ENCODE measurements at regions not wholly inside any gene's neighbourhood (a gene's known extent, or its start where the extent isn't known, plus 50 kb on each side); places are given as distances from the start of the nearest gene placed in this dataset.

GRCh38 chr3:13224967-13225366 is 151.7 kb upstream of the IQSEC1 start:
- DNase-seq: no peak

DNA sequence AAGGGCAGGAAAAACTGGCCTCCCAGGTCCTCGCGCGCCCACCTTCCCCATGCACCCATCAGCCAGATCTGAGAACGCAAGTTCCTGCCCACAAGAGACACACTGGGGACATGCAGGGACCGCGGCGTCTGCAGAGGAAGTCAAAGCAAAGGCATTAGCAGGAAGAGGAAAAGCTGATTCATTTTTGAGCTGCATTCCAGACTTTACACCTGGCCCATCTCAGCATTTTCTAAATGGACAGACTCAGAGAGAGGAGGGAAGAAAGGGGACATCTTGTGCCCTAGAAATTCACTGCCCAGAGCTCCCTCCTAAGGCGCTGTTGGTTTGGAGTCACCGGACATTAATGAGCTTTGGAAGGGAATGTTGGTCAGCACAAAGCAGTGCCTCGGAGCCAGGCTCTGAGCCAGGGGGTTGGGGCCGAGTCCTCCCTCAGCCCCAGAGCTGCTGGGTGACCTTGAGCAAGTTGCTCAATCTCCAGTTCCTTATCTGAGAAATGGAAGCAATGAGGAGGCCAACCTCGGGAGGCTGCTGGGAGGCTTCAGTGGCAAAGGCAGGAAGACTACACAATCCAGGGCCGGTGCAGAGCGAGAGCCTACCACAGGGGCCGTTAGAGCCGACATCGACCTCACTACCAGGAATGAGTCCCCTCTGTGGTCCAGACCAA is 150.5 kb upstream of the IQSEC1 start:
- no peak for DNase-seq

GRCh38 chr3:13222891-13223573 is 149.8 kb upstream of the IQSEC1 start:
- no peak for DNase-seq

DNA sequence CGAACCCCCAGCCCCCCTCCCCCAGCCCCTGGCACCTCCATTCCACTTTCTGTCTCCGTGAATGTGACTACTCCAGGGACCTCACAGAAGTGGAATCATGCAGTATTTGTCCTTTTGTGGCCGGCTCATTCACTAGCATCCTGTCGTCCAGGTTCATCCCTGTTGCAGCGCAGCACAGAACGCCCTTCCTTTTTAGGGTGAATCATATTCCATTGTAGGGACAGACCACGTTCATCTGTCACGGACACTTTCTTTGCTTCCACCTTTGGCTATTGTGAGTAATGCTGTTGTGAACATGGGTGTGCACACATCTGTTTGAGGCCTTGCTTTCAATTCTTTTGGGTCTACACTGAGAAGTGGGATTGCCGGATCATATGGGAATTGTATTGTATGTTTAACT is 148.9 kb upstream of the IQSEC1 start:
- DNase-seq: no peak

DNA sequence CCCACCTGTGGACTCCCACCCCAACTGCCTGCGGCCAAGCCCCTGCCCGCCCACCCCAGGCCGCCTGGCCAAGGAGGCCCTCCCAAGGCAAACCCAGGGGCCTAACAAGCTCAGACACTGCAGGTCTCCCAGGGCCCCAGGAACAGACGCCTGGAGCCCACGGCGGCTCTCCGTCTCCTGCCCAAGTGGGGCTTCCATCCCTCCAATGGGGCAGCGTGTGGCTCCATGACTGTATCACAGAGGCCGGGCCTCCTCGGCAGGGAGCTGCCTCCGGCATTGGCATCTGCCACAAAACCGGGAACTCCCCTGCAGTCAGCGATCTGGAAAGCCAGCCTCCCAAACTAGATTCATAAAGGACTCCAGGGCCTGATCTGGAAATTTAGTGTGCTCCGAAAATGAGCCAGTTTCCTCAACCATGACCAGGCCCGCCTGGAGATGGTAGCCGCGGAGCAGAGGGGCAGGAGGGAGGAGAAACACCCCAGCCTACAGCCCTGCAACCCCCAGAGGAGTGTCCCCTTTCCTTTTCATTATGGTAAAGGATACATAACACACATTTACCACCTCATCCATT is 148.3 kb upstream of the IQSEC1 start:
- no peak for DNase-seq

- DNase-seq: no peak
Measured at GRCh38 chr3:13220991-13221390, 147.8 kb upstream of the IQSEC1 start.

GRCh38 chr3:13219902-13220296 is 146.7 kb upstream of the IQSEC1 start:
- DNase-seq: no peak

DNA sequence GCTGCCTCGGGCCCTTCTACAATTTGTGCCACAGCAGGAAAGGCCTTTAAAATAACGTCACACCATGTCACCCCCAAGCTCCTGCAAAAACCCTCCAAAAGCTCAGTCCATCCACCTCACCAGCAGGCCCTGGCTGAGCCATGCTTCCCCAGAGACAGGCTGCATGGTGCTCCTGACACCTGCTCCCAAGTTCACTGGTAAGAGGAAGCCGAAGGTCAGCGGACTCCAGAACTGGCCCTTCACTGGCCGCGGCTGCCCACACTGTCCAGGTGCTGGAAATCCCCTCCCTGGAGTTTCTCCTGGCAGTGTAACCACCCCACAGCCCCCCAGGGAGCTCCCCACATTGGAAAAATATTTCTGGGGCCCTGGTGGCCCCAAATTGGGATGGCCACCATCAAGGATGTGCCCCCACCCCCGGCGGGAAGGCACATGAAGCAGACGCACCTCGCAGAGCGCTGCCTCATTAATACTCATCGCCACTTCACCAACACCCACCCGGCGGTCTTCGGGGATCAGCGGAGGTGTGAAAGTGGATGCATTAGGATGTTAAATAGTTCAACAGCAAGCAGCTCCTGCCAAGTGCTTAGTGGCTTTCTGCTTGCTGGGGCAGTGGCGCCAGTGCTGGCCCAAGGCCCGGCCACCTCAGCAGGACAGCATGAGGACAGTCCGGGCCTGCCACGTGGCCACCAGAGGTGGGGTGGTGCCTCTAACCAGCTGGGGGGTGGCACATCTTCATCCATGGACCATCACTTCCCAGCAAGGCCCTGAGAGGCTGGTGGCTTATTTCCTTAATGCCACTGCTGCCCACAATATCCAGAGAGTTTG is 146.1 kb upstream of the IQSEC1 start:
- DNase-seq: no peak

DNA sequence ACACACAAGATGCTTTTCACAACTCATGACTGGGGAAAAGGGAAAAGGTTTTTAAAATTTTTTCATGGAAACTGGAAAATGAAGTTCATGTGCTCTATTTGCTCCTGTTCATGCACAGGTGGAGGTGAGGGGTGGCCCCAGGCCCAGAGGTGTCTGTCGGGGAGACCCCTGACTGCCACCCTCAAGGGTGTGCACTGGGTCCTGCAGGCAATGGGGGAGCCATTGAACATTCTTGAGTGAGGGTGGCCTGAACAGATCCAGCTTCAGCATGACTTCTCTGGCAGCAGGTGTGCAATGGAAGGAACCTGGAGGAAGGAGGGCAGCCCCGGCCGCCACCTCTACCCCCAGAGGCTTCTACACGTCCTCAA is 145.3 kb upstream of the IQSEC1 start:
- no peak for DNase-seq

- DNase-seq: no peak
Measured at GRCh38 chr3:13217736-13218540, 144.7 kb upstream of the IQSEC1 start.

DNA sequence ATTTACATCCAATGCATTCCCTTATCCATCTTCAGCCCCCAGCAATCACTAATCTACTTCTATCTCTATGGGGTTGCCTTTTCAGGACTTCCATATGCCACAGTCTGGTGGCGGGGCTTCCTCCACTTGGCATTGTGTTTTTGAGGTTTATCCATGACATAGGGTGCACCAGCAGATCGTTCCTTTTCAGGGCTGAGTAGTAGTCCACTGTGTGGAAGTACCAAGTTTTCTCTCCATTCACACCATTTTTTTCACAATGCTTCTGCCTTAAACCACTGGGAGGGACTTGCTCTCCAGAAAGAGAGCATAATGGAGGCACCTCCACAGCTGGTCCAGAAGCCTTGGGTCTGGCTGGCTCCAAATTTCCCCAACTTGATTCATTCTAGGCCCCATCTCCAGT is 144.0 kb upstream of the IQSEC1 start:
- no peak for DNase-seq

GRCh38 chr3:13215940-13216546 is 142.8 kb upstream of the IQSEC1 start:
- DNase-seq: no peak

DNA sequence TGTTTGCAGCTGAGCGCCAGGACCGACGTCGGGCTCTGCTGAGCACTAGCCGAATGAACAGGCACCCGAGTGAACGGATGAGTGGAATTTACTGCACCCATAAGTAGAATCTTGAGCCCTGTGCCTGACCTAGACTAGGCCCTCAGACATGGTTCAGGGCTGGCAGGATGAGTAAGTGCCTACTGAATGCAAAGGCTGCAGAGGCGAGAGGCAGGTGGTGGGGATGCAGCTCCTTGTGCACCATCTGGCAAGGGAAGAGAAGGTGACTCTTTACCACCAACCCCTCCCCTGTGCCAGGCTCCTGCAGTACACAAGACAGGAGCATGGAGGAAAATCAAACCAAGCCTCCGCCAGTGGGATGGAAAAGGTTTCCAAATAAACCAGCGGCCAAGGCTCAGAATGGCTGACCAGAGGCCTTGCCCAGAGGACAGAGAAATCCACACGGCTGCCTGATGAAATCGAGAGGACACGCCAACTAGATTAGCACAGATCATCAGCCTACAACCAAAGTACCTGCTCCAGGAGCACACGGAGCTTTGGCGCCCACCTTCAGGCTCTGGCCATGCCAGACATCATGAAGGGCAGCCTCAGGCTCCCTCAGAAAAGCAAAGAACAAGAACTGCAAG is 141.7 kb upstream of the IQSEC1 start:
- no peak for DNase-seq

DNA sequence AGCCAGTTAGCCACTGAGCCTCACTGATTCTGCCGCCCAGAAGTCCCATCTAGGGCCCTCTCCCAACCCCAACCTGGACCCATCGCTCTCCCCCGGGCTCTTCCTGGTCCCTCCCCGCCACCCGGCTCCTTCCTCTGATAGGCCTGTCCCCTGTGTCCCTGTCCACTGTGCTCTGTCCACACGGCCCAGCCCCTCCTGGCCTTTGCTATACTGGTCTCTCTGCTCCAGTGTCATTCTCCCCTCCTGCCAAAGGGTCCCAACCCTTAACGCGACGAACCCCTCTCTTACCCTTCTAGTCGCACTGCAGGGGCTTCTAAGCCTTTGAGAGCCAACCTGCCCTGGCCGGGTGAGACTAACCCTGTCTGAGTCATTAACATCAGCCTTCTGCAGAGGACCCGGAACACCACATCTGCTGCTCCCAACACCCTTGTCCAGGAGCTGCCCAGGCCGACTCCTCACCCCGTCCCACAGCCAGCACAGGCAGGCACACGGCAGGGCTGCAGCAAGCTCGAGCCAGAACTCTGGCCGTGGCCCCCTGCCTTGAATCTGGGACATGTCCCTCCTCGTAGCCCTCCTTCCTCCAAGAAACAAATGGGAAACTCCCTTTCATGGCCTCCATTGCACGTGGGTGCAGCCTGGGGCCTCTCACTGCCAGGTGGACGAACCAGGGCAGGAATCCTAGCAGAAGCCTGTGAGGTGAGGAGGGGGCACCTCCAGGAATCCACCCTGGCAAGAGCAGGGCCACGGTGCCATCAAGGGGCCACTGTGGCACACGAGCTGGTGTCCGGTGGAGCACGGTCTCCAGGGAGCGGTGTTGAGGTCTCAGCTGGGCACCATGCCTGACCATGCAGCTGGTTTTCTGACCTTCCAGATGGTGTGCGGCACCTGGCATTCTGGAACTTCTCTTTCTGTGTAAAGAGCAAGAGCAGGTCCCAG is 140.9 kb upstream of the IQSEC1 start:
- DNase-seq: no peak

GRCh38 chr3:13213490-13213889 is 140.3 kb upstream of the IQSEC1 start:
- DNase-seq: no peak

GRCh38 chr3:13211605-13212210 is 138.5 kb upstream of the IQSEC1 start:
- DNase-seq: no peak

- DNase-seq: no peak
Measured at GRCh38 chr3:13210221-13210975, 137.2 kb upstream of the IQSEC1 start.

DNA sequence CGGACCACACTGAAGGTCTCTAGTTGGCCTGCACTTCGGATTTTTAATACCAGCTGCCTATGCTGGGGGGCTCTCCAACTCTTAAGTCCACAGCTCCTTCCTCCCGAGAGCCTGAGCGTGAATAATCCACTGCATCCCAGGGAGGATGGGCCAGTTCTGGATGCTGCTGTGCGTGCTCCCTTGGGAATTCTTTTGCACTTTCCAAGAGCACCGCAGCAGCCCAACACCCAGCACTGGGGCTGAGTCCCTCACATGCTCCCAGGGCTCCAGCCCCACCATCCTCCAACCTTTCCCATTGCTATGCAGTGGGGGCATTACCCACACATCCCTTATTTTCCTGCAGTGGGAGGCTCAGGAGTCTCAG is 136.4 kb upstream of the IQSEC1 start:
- DNase-seq: no peak
